NCI-H2227 (cell line): ENCODE measurements at regions not wholly inside any gene's neighbourhood (a gene's known extent, or its start where the extent isn't known, plus 50 kb on each side); places are given as distances from the start of the nearest gene placed in this dataset.

Experiments
- DNase-seq: peaks from one replicate; lab custom pipeline; 2025; ENCODE audit not compliant: unreplicated experiment; lab: John Stamatoyannopoulos, UW

DNA sequence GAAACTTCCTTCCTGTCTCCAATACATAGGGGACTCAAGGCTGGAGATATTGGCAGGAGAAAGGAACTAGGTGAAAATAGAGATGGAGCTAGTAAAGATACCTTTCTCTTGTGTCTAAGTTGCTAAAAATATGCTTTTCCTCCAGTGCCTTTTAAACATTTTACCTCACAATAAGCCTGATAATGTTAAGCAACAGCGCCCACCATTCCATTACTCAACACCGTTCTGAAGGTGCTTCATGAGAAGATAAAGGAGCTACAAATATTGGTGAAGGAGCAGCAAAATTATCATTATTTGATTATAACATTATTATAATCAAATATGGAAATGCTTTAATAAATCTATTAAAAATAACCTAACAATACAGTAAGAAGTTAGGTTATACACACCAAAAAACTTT is 83.6 kb upstream of the BARX2 start:
- no peak for DNase-seq

DNA sequence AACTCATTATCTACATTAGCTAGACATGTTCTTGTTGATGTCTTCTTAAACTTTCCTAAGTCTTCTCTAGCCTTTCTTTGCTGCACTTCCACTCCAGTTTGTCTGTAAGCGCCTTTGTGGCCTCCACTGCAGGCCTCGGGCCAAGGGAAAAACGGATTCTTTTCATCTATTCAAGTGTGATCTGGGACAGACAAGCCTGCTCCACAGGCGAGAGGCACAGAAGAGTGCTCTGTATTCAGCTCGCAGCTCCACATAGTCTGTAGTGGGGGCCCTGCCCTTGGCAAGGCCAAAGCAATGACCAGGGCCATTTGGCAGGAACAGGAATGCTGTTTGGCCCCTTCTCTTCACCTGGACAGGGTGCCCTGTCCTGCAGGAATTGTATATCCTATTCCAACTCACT is 84.1 kb upstream of the BARX2 start:
- no peak for DNase-seq

DNA sequence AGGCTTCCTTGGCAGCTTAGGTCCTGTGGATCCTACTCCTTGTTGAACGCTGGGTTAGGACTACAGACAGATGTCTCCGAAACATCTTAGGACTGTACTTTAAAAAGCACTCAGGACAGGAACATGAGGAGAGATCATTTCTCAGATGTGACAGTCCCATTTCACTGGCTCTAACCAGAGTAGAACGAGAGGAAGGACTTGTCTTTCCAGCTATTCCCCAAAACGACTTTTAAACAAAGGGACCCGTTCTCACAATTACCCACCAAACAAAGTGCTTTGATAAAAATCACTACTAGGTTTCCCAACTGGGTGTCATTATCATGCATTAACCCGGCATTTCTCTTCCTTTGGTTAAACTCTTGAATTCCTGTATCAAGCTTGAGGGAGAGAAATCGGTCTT is 84.7 kb upstream of the BARX2 start:
- no peak for DNase-seq

DNA sequence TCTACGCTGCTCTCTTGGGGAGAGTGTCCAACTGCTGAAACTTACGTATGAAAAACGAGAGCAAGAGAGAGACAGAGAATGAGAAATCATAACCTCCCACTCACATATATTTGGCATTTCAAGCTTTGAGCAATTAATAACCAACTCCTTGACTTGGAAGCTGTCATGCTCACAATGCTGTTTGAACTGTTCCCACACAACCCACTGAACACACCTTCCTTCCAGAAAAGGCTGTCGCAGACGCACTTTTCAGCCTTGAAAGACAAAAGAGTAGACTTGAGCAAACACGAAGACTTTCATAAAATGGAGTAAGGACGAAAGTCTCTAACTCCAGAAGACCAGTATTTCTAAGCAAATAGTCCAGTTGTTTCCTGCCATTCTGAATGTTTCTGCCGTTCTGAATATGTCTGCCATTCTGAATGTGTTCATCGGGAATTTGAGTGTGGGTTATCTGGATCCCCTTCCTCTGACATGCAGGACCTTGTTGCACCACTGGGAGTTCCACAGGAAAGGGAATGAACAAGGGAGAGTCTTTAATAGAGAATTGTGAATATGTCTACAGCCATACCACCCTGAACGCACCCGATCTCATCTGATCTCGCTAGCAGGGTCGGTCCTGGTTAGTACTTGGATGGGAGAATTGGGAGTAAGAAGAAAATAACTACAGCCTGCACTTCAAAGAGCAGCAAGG is 86.2 kb upstream of the BARX2 start:
- DNase-seq: no peak

DNA sequence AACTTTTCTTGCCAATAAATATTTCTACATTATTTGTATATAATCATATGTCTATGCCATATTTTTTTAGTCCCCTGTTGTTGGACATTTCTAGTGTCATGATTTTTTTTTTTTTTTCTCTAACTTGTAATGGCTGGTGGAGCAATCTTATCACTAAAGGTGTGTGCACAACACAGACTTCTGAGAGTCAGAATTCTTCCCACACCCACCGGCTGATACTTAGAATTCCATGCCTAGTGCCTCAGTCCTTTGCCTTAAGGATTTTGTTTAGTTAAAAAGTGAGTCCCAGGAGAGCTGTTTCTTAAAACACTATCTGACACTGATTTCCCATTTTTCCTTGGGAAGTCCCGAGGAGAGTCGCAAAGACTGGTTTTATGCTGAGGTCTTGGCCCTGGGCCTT is 87.7 kb upstream of the BARX2 start:
- no peak for DNase-seq

DNA sequence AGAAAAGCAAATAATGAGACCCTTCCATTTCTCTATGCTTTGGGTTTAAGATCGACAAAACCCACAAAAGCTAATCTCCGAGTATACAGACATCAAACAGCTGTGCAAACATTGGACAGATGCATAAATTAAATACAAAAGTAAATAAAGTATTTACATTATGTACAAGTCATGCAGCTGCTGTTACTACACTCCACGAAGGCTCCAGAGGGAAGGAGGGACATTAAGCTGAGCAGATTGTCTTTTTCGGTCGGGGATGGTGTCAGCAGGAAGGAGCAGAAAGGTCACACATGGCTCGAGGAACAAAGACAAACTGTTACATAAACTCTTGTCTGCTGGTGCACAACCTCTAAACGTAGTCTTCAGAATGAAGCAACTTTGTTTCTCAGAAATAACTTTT is 88.8 kb upstream of the BARX2 start:
- no peak for DNase-seq

DNA sequence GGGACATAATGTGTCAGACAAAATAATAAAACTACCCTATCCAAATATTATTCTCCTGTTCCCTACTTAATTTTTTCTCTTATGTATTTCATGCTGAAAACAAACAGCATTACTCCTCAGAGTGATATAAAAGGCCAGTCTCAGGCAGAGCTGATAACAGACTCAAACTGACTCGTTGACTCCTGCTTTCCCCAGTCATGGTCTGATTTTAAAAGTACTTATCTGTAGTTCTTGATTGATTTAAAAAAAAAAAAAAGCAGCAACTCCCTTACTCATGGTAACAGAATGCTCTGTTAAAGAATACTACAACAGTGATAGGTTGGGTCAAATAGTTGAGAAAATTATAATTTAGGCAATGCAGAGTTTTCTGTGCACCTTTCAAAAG is 90.3 kb upstream of the BARX2 start:
- DNase-seq: no peak

DNA sequence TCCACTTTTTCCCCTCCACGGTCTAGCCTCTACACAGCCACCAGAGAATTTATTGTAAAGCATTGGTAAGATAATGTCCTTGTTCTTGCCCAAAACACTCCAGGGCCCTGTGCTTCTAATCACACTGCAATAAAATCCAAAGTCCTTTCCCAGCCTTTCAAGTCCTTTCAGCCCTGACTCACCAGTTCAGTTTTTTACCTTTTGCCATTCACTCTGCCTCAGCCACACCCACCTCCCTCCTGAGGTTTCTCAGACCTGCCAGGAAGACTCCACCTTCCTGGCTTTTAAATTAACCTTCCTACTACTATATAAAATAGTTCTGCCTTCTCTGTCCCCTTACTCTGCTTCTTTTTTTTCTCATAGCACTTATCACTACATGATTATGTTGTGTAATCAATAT is 91.0 kb upstream of the ARHGAP32 start:
- DNase-seq: no peak

DNA sequence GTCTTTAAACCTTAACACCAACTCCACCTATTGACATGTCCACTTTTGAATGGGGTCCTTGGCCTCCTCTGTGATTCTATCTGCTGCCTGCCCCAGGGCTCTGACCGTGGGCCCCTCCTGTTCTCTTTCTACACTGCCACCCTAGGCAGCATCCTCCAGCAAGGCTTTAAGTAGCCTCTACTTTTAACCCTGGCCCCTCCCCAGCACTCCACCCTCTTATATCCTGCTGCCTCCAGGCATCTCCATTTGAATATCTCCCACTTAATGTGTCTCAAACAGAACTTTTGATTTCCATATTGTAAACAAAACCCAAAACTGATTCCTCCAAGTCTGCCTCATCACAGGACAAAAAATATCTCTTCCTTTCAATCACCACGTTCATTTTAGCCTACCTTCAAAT is 90.5 kb upstream of the ARHGAP32 start:
- no peak for DNase-seq

DNA sequence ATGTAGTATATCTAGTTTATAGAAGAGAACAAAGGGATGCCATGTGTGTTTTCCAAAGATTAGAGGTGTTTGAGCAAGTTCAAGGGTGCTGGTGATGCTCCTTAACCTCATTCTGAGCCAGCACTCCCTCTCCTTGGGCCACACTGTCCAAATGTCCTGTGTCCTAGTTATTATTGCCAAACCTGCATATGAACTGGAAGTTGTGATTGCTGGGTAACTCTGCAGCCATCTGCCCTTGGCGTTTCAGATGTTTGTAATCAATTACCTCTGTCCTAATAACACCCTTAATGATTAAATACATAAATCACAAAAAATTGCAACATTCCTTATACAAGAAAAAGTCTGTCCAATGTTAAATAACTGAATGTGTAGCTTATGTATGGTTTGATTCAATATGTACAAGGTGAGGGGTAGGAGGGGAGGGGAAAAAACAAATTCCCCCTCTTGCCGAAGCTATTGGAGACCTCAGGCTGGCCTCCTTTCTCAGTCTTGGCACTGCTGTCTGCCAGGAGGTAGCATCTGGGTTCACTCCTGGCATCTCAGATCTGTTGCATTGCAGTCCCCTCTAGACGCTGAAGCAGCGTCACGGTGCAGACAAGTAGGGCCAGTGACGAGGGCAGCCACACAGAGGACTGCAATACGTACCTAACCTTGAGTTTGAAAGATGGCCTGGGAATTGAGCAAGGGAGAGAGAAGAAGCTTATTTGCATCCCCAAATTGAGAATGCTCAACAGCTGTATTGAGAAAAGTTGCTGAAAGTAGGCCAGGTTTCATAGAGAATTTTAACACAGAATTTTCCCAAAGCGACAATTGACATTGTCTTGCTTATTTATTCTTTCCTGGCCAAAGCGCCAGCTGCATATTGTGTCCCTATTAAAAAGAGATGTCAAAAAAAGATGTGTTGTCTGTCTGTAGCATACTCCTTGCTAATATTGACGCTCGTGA is 89.6 kb upstream of the ARHGAP32 start:
- DNase-seq: no peak

DNA sequence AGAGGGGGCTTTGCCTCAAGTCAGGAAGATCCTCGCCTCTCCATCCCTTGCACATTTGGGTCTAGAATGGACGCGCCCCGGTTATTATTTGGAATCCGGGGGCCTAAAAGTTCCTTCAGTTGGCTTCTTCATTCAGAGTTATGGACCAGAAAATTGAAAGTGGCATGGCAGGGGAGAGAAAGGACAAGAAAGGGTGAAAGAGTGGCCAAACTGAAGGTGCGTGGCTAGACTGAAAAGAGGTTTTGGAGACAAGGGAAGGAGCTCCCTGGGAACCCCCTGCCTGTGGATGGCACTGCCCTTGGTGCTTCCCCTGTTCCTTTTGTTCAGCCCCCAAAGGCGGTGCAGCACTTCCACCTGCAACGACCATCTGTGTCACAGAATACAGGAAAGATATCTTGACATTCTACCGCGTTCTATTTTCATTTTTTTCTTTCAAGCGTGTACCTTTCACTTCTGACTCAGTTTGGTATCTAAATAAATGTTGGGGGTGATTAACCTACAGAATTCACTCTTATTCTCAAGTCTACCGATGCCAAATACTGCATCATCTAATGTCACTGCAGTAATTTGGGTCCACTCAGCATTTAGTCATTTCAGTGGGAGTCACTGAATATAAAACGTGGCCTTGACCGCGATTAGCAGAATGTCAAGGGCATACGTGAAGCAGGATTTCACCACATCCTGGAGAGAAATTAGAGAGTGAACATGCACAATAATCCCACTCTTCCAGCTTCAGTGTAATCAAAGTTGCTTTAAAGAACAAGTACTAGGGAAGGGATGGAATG is 88.1 kb upstream of the ARHGAP32 start:
- DNase-seq: peak; percentile 22

DNA sequence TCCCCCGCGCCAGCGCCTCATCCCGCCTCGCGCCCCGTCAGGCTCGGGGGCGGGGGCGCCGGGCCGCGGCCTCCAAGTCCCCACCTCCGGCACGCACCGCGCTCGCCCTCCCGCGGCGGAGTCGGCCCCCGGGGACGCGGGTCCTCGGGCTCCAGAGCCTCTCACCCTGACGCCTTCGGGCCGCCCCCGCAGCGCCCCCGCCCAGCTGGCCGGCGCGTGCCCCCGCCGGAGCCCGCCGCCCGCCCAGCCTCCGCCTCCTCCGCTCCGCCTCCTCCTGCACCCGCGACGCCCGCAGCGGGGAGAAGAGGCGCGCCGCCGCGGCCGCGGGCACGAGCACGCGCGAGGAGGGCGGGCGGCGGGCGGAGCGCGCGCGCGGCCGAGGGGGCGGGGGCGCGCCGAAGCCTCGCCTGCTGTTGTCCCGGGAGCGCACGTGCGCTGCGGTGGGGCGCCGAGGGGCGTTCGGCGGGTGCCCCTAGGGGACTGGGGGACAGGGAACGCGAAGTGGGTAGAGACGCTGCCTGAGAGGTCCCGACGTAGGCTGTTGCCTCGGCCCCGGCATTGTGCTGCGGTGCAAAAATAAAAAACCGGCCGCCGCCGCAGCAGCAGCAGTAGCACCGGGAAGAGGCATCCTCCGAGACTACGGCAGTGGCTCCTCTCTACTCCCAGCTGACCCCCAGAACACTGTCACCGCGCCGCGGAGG is 87.4 kb upstream of the ARHGAP32 start:
- peak; percentile 85 for DNase-seq

DNA sequence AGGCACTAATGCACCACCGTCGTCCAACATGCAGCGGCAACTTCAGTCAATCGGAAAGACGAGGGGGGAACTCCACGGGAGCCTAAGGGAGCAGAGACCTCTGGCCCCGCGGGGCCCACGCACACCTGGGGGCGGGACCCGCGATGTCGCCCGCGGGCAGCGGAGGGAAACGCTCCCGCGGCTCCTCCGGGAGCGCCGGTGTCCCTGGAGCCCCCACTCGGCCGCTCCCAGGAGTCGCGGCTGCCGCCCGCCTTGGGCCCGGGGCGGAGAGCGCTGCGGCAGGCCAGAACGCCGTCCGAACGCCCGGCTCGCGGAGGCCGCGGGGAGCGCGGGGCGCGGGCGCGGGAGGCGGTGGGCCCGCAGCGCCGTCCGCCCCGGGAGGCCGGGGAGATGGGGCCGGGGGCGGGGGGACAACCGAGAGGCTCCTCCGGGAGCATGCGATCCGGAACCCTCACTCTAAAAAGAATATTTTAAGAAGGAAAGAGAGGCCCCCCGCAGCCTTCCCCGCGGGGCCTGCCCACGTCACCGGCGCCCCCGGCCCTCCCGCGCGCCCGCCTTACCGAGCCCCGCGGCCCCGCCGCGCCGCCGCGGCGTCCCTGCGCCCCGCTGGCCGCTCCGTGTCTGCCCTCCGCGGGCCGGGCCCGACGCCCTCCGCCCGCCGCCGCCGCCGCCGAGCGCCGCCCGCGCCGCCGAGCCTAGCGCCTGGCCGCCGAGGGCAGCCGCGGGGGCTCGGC is 86.6 kb upstream of the ARHGAP32 start:
- DNase-seq: peak; percentile 31

DNA sequence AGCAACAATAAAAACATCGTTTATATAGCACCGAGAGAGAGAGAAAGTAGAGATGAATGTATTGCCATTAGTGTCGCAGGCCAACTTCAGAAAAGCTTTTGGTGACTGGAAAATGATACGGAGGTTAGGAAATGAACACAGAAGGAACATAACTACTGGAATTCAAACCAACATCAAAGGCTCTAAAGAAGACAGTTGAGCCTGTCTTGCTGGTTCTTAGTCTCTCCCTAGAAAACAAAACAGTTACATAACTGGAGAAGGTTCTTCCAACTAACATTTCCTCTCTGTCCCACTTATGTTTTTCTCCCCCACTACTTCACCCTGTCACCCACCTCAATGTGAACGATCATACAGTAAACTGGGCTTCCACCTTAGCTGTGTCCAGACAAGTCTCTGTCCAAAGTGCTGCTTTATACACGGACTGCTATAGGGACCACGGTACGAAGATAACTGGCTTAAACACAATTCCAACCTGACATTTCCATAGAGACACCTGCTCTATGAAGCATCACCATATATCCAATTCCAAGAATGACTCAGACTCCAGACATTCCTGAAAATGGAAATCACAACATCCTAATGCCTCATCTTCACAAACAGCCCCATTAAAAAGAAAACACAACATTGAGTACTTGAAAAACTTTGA is 85.2 kb upstream of the ARHGAP32 start:
- no peak for DNase-seq

DNA sequence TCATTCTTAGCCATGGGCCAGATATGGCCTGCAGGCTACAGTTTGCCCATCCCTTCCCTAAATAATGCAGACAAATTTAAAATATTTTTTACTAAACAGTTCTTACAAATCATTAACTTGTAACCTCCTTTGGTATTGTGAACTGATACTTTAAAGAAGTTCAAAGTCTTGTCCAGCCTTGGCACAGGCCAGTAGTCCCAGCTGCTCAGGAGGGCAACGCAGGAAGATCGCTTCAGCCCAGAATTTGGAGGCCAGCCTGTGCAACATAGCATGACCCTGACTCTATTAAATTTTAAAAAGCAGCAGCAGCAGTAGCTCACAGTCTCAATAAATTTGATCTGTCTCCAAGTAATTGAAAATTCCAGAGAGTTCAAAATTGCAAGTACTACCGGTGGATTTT is 83.7 kb upstream of the ARHGAP32 start:
- DNase-seq: no peak

DNA sequence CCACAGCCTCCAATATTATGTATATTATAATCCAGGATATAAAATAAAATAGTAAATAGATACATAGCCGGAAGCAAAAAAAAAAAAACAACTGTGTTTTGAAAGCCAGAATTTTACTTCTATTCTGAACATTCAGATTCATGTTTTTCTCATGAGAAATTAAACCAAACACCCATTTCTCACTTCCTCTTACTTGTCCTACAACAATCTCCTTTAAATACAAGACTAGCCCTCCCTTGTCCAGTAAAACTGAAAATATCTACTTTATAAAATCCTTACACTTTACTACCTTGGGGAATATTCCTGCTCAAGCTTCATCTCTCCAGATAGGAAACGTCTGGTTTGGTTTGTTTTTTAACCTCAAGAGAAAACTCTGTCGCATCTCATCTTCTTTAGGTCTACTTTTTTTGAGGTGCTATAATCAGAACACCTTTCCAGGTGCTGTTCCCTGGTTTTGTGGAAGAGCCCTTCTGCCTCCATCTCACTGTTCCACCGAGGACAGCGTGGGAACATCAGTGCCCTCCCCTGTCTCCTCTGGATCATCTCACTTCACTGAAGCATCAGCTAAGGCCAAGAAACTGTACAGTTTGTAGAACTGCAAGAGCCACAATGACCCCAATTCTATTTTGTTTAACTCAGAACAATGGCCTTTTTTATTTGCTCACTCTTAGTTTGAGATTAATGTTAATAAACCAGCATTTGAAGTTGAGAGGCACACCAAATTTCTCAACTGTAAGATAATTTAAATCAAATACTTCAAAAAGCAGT is 82.0 kb upstream of the ARHGAP32 start:
- DNase-seq: no peak

DNA sequence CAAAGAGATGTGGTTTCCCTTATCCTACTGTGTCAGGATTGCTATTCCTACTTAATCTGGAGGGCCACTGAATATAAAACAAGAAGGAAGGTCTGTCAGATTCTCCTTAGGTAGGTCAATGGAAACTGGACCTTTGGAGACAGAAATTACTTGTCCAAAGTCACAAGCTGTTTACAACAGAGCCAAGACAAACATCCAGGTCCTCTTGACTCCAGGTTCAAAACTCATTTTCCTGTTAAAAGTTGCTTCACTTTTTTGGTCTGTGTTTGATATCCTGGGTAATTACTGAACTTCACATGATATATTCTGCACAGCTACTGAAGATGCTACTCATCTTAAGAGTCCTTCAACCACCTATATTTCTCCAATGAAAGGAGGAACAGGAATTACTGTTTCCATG is 81.2 kb upstream of the ARHGAP32 start:
- DNase-seq: no peak

DNA sequence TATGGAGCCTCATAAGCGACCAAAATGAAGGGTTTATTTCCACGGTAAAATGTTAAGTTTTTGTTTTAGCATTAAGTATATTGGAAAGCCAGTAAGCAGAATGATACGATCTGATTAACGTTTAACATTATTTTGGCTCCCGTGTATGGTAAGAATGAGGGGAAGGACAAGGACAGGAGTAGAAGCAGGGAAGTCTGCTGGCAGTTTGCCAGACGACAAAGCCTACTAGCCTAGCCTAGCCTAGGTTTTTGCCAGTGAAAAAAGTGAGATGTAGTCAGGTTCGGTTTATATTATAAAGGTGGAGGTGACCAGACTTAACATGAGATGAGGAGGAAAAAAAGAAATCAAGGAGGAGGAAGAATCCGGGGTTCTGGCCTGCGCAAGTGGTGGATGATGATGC is 78.9 kb upstream of the ARHGAP32 start:
- DNase-seq: no peak

DNA sequence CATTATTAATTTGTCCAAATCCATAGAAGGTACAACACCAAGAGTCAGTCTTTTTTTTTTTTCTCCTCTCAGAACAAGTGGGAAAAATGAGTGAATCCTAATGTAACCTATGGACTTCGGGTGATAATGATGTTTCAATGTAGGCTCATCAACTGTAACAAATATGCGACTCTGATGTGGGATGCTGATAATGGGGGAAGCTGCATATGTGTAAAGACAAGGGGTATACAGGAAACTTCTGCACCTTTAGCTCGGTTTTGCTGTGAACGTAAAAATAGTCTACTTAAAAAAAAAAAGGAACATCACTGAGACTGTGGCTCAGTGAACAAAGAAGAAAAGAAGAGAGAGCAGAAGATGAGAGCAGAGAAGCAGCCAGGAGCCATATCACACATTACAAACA is 78.3 kb upstream of the ARHGAP32 start:
- DNase-seq: no peak
